Memory B cell (primary cell): ENCODE measurements at regions not wholly inside any gene's neighbourhood (a gene's known extent, or its start where the extent isn't known, plus 50 kb on each side); places are given as distances from the start of the nearest gene placed in this dataset.

Source experiments
- ATAC-seq: fragments of 150-1000 bp; cut with Tn5 transposase; 2 replicates; pipeline ENCODE4 v1.10.0; 2021; ENCODE audit warnings: low read depth, mild to moderate bottlenecking, moderate library complexity
- DNase-seq, 2 donors: peaks; one replicate each; pipeline ENCODE4 v3.0.0; 2022; ENCODE audit warnings: low spot score in 2 of 2
- H3K27ac Mint-ChIP-seq: one replicate; pipeline ENCODE4 v1.8.0; 2022; ENCODE audit warnings: mild to moderate bottlenecking, moderate library complexity, mixed read lengths
- H3K27me3 Mint-ChIP-seq: one replicate; pipeline ENCODE4 v1.8.0; 2022; ENCODE audit warnings: mixed read lengths
- H3K36me3 Mint-ChIP-seq: one replicate; pipeline ENCODE4 v1.8.0; 2022; ENCODE audit warnings: mild to moderate bottlenecking, mixed read lengths
- H3K4me1 Mint-ChIP-seq: one replicate; pipeline ENCODE4 v1.8.0; 2022; ENCODE audit warnings: mixed read lengths
- H3K4me3 Mint-ChIP-seq: one replicate; pipeline ENCODE4 v1.8.0; 2022; ENCODE audit warnings: mild to moderate bottlenecking, moderate library complexity, mixed read lengths
- H3K9me3 Mint-ChIP-seq: one replicate; pipeline ENCODE4 v1.8.0; 2022; ENCODE audit warnings: mixed read lengths

GRCh38 chr5:52564587-52564986, 223.1 kb upstream of the ITGA1 start:
- no peak overlapping the region for H3K4me3 Mint-ChIP-seq
- ATAC-seq (no peak), DNase-seq (no peak)
- no peak overlapping the region for H3K27ac Mint-ChIP-seq
- peaks cover 6% of the 10 kb centered on the region for H3K9me3 Mint-ChIP-seq
- H3K4me1 Mint-ChIP-seq, result no peaks in the 10 kb centered on the region
- no peaks in the 10 kb centered on the region for H3K27me3 Mint-ChIP-seq
- no peaks in the 10 kb centered on the region for H3K36me3 Mint-ChIP-seq

- no peaks in the 10 kb centered on the region for H3K36me3 Mint-ChIP-seq
- ATAC-seq, result no peak
- no peak overlapping the region for H3K4me3 Mint-ChIP-seq
- no peak for DNase-seq
- H3K4me1 Mint-ChIP-seq, result no peaks in the 10 kb centered on the region
- no peak overlapping the region for H3K27ac Mint-ChIP-seq
- no peaks in the 10 kb centered on the region for H3K27me3 Mint-ChIP-seq
- H3K9me3 Mint-ChIP-seq, result peaks cover 5% of the 10 kb centered on the region
Measured at GRCh38 chr5:52577546-52577945, 210.2 kb upstream of the ITGA1 start.

- H3K27me3 Mint-ChIP-seq, result no peaks in the 10 kb centered on the region
- H3K4me3 Mint-ChIP-seq, result no peak overlapping the region
- peaks cover 3% of the 10 kb centered on the region for H3K9me3 Mint-ChIP-seq
- DNase-seq (no peak), ATAC-seq (no peak)
- no peaks in the 10 kb centered on the region for H3K36me3 Mint-ChIP-seq
- no peaks in the 10 kb centered on the region for H3K4me1 Mint-ChIP-seq
- no peak overlapping the region for H3K27ac Mint-ChIP-seq
Measured at GRCh38 chr5:52579391-52579790, 208.3 kb upstream of the ITGA1 start.

GRCh38 chr5:52580921-52581320, 206.8 kb upstream of the ITGA1 start:
- Mint-ChIP-seq H3K27ac (no peak overlapping the region), H3K4me3 (no peak overlapping the region), H3K4me1 (no peaks in the 10 kb centered on the region), H3K36me3 (no peaks in the 10 kb centered on the region), H3K27me3 (no peaks in the 10 kb centered on the region), H3K9me3 (peaks cover 3% of the 10 kb centered on the region)
- no peak for ATAC-seq
- DNase-seq, result no peak

- no peaks in the 10 kb centered on the region for H3K27me3 Mint-ChIP-seq
- ATAC-seq (no peak), DNase-seq (no peak)
- no peaks in the 10 kb centered on the region for H3K36me3 Mint-ChIP-seq
- H3K4me3 Mint-ChIP-seq, result no peak overlapping the region
- no peaks in the 10 kb centered on the region for H3K4me1 Mint-ChIP-seq
- peaks cover 5% of the 10 kb centered on the region for H3K9me3 Mint-ChIP-seq
- H3K27ac Mint-ChIP-seq, result no peak overlapping the region
Measured at GRCh38 chr5:52582313-52582712, 205.4 kb upstream of the ITGA1 start.

- no peaks in the 10 kb centered on the region for H3K4me1 Mint-ChIP-seq
- no peaks in the 10 kb centered on the region for H3K36me3 Mint-ChIP-seq
- ATAC-seq, result no peak
- no peak for DNase-seq
- peaks cover 3% of the 10 kb centered on the region for H3K9me3 Mint-ChIP-seq
- no peaks in the 10 kb centered on the region for H3K27me3 Mint-ChIP-seq
- H3K4me3 Mint-ChIP-seq, result no peak overlapping the region
- no peak overlapping the region for H3K27ac Mint-ChIP-seq
Measured at GRCh38 chr5:52587131-52587530, 200.6 kb upstream of the ITGA1 start.

GRCh38 chr5:52597625-52598024, 190.1 kb upstream of the ITGA1 start:
- DNase-seq (no peak), ATAC-seq (no peak)
- Mint-ChIP-seq H3K9me3 (no peaks in the 10 kb centered on the region), H3K4me3 (no peak overlapping the region), H3K27me3 (no peaks in the 10 kb centered on the region), H3K36me3 (no peaks in the 10 kb centered on the region), H3K27ac (no peak overlapping the region), H3K4me1 (no peaks in the 10 kb centered on the region)

- Mint-ChIP-seq H3K27ac (no peak overlapping the region), H3K9me3 (peaks cover 1% of the 10 kb centered on the region)
Measured at GRCh38 chr5:52598968-52599367, 188.7 kb upstream of the ITGA1 start.

GRCh38 chr5:52603778-52604554, 183.8 kb upstream of the ITGA1 start:
- no peaks in the 10 kb centered on the region for H3K27me3 Mint-ChIP-seq
- no peaks in the 10 kb centered on the region for H3K4me1 Mint-ChIP-seq
- H3K27ac Mint-ChIP-seq, result no peak overlapping the region
- no peak overlapping the region for H3K4me3 Mint-ChIP-seq
- ATAC-seq, result no peak
- peaks cover 3% of the 10 kb centered on the region for H3K9me3 Mint-ChIP-seq
- no peak for DNase-seq
- no peaks in the 10 kb centered on the region for H3K36me3 Mint-ChIP-seq

More at GRCh38 chr5:52598968-52599367, 188.7 kb upstream of the ITGA1 start:
- Mint-ChIP-seq H3K36me3 (no peaks in the 10 kb centered on the region), H3K27me3 (no peaks in the 10 kb centered on the region), H3K4me1 (no peaks in the 10 kb centered on the region), H3K4me3 (no peak overlapping the region)
- ATAC-seq, result no peak
- no peak for DNase-seq

GRCh38 chr5:52605317-52606313, 182.1 kb upstream of the ITGA1 start:
- DNase-seq (no peak), ATAC-seq (no peak)
- Mint-ChIP-seq H3K4me3 (no peak overlapping the region), H3K4me1 (no peaks in the 10 kb centered on the region), H3K36me3 (no peaks in the 10 kb centered on the region), H3K27ac (no peak overlapping the region), H3K9me3 (peaks cover 6% of the 10 kb centered on the region), H3K27me3 (no peaks in the 10 kb centered on the region)

- no peak for ATAC-seq
- DNase-seq, result no peak
- Mint-ChIP-seq H3K36me3 (no peaks in the 10 kb centered on the region), H3K27me3 (no peaks in the 10 kb centered on the region), H3K4me3 (no peak overlapping the region), H3K4me1 (no peaks in the 10 kb centered on the region), H3K9me3 (peaks cover 9% of the 10 kb centered on the region), H3K27ac (no peak overlapping the region)
Measured at GRCh38 chr5:52607227-52607824, 180.4 kb upstream of the ITGA1 start.

- Mint-ChIP-seq H3K27me3 (no peaks in the 10 kb centered on the region), H3K4me1 (no peaks in the 10 kb centered on the region), H3K9me3 (peaks cover 8% of the 10 kb centered on the region), H3K4me3 (no peak overlapping the region), H3K36me3 (no peaks in the 10 kb centered on the region), H3K27ac (no peak overlapping the region)
- ATAC-seq, result no peak
- no peak for DNase-seq
Measured at GRCh38 chr5:52620315-52620714, 167.4 kb upstream of the ITGA1 start.

- no peak overlapping the region for H3K27ac Mint-ChIP-seq
- H3K36me3 Mint-ChIP-seq, result no peaks in the 10 kb centered on the region
- H3K4me3 Mint-ChIP-seq, result no peak overlapping the region
- H3K27me3 Mint-ChIP-seq, result no peaks in the 10 kb centered on the region
- H3K9me3 Mint-ChIP-seq, result peaks cover 12% of the 10 kb centered on the region
- ATAC-seq, result no peak
- no peak for DNase-seq
- H3K4me1 Mint-ChIP-seq, result no peaks in the 10 kb centered on the region
Measured at GRCh38 chr5:52623291-52623690, 164.4 kb upstream of the ITGA1 start.

- no peaks in the 10 kb centered on the region for H3K27me3 Mint-ChIP-seq
- no peak overlapping the region for H3K4me3 Mint-ChIP-seq
- H3K27ac Mint-ChIP-seq, result no peak overlapping the region
- no peak for ATAC-seq
- no peak for DNase-seq
- H3K9me3 Mint-ChIP-seq, result peaks cover 12% of the 10 kb centered on the region
- no peaks in the 10 kb centered on the region for H3K36me3 Mint-ChIP-seq
- no peaks in the 10 kb centered on the region for H3K4me1 Mint-ChIP-seq
Measured at GRCh38 chr5:52624291-52624690, 163.4 kb upstream of the ITGA1 start.
